Sigmoid colon (tissue), 6 donors: ENCODE measurements at regions not wholly inside any gene's neighbourhood (a gene's known extent, or its start where the extent isn't known, plus 50 kb on each side); places are given as distances from the start of the nearest gene placed in this dataset.

Experiments
- DNase-seq: peaks from one replicate; pipeline ENCODE4 v3.0.0-alpha.2; 2019
- H3K27ac ChIP-seq, 4 donors: fragments of 200-600 bp; sonication (generic); one replicate each; pipeline ENCODE4 v1.5.1; 2016 to 2019; ENCODE audit warnings: mild to moderate bottlenecking in 1 of 4
- H3K27me3 ChIP-seq, 3 donors: fragments of 200-600 bp; sonication (generic); one replicate each; pipeline ENCODE4 v1.5.1; 2019; ENCODE audit warnings: mild to moderate bottlenecking in 1 of 3
- H3K36me3 ChIP-seq, 4 donors: fragments of 200-600 bp; sonication (generic); one replicate each; pipeline ENCODE4 v1.5.1; 2016 to 2019
- H3K4me1 ChIP-seq, 4 donors: fragments of 200-600 bp; sonication (generic); one replicate each; pipeline ENCODE4 v1.5.1; 2017 to 2019
- H3K4me3 ChIP-seq, 4 donors: fragments of 200-600 bp; sonication (generic); one replicate each; pipeline ENCODE4 v1.5.1; 2017 to 2019; ENCODE audit warnings: mild to moderate bottlenecking in 2 of 4, moderate library complexity in 1 of 4
- H3K9me3 ChIP-seq, 4 donors: fragments of 200-600 bp in 3 of 4; sonication (generic) in 3 of 4; one replicate each; pipeline versions ENCODE4 v1.5.1 to v1.6.1; 2013 to 2019
- EP300 ChIP-seq, 4 donors: sonication (generic); formaldehyde crosslinking; IDR thresholded peaks; one replicate each; pipeline ENCODE4 v1.6.1; 2017; ENCODE audit warnings: antibody characterized with exemption in 4 of 4
- POLR2A ChIP-seq, 2 donors: fragments of 450-650 bp; IDR thresholded peaks; one replicate each; pipeline ENCODE4 v1.6.1; 2016; ENCODE audit warnings: antibody characterized with exemption in 2 of 2, mild to moderate bottlenecking in 2 of 2, moderate library complexity in 2 of 2
- POLR2AphosphoS5 ChIP-seq, 4 donors: sonication (generic); formaldehyde crosslinking; IDR thresholded peaks; one replicate each; pipeline ENCODE4 v1.6.1; 2017; ENCODE audit warnings: antibody characterized with exemption in 4 of 4
- WGBS, 2 donors: extraction: QIAGEN DNeasy Blood & Tissue Kit; methylation state at CpG; one replicate each; pipeline ENCODE4 v1.1.7; 2013; 5-methylcytosine and 5-hydroxymethylcytosine counted together
- intact Hi-C: fragments of 100-400 bp; cut with DNase I; formaldehyde crosslinking; loops from one replicate; pipeline ENCODE4 v1.15.1; 2023
- small RNA-seq, 3 donors: library from RNA; depleted of rRNA; stranded (forward); fragments of <200 nt; gene quantifications; one replicate each; pipeline ENCODE3, GENCODE V24; 2016
- TF ChIP-seq, protein P1 (sequence below), 4 experiments: fragments of 450-650 bp in 3 of 4; fragments of 200-600 bp in 1 of 4; IDR thresholded peaks; one replicate each; pipeline ENCODE4 v1.5.1; 2016 to 2019; ENCODE audit warnings: antibody characterized with exemption in 4 of 4, mild to moderate bottlenecking in 3 of 4, moderate library complexity in 2 of 4
- donor health status: healthy with polysubstance abuse.
- donor health status: healthy.

- 82 to 86% methylated on average over 5 of the region's 5 CpGs for WGBS, 2 donors
- Histone ChIP-seq H3K4me1 (no peaks in the 10 kb centered on the region), H3K4me3 (no peak overlapping the region), H3K36me3 (no peaks in the 10 kb centered on the region), H3K27ac (no peak overlapping the region), H3K9me3 (no peaks in the 10 kb centered on the region), H3K27me3 (no peaks in the 10 kb centered on the region)
- TF ChIP-seq EP300 (IDR thresholded peaks at IDR 0.05) (no peak), POLR2A (IDR thresholded peaks at IDR 0.05) (no peak), POLR2AphosphoS5 (IDR thresholded peaks at IDR 0.05) (no peak)
- TF ChIP-seq, protein P1, sequence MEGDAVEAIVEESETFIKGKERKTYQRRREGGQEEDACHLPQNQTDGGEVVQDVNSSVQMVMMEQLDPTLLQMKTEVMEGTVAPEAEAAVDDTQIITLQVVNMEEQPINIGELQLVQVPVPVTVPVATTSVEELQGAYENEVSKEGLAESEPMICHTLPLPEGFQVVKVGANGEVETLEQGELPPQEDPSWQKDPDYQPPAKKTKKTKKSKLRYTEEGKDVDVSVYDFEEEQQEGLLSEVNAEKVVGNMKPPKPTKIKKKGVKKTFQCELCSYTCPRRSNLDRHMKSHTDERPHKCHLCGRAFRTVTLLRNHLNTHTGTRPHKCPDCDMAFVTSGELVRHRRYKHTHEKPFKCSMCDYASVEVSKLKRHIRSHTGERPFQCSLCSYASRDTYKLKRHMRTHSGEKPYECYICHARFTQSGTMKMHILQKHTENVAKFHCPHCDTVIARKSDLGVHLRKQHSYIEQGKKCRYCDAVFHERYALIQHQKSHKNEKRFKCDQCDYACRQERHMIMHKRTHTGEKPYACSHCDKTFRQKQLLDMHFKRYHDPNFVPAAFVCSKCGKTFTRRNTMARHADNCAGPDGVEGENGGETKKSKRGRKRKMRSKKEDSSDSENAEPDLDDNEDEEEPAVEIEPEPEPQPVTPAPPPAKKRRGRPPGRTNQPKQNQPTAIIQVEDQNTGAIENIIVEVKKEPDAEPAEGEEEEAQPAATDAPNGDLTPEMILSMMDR (IDR thresholded peaks at IDR 0.05), result no peak
- DNase-seq, result no peak
- intact Hi-C loops, result no loop called here
Observed at GRCh38 chrX:36947214-36947613, 61.0 kb upstream of the FAM47C start.

DNA sequence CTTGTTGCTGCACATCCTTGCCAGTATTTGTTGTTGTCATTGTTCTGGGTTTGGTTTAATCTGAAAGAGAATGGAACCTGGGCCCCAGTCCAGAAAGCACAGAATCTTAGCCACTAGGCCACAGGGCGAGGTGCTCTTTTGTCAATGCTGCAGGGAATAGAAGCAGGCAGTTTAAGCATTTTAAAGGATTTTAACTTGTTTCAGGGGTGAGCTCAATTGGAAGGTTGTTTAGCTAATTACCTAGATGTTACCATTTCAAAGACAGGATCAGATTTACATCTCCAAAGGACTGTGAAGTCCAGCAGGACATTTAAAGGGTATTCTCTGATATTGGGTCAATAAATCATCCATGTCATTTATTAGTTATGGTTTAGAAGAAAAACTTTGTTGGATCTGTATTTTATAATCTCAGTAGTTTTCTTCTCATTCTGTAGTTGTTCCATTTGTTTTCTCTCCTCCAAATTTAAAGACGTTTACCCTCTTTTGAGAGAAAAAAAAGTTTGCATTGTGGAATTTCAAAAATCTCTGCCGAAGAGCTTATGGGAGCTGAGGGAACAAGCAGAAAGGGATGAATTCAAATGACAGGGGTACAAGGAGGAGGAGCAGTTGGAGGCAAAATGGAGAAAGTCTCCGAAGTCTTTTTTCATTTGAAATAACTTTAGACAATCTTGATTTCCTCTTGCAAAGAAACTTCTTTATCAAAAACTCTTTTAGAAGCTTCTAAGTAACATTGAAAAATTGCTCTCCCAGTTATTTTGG, 57.5 kb upstream of the FAM47C start:
- WGBS, 2 donors, result 41% methylated on average over 4 of the region's 4 CpGs
- Histone ChIP-seq H3K9me3 (no peaks in the 10 kb centered on the region), H3K27me3 (no peaks in the 10 kb centered on the region), H3K27ac (no peak overlapping the region), H3K36me3 (no peaks in the 10 kb centered on the region), H3K4me3 (no peak overlapping the region), H3K4me1 (no peaks in the 10 kb centered on the region)
- TF ChIP-seq EP300 (IDR thresholded peaks at IDR 0.05) (no peak), POLR2AphosphoS5 (IDR thresholded peaks at IDR 0.05) (no peak)
- TF ChIP-seq, protein P1 (IDR thresholded peaks at IDR 0.05), result no peak
- intact Hi-C loops, result no loop called here
- DNase-seq, result no peak

GRCh38 chrX:36957425-36958328, 50.5 kb upstream of the FAM47C start:
- Histone ChIP-seq H3K4me3 (peak overlapping the region in 3 of 4 donors; percentile 21 to 36 (median 34)), H3K36me3 (no peaks in the 10 kb centered on the region), H3K27me3 (peaks cover 0 to 19% (median 11%) of the 10 kb centered on the region in 3 donors), H3K9me3 (no peaks in the 10 kb centered on the region), H3K4me1 (peaks cover 0 to 10% (median 3%) of the 10 kb centered on the region in 4 donors), H3K27ac (no peak overlapping the region)
- DNase-seq, result no peak
- intact Hi-C loops, result no loop called here
- no peak for TF ChIP-seq POLR2AphosphoS5 (IDR thresholded peaks at IDR 0.05)
- TF ChIP-seq POLR2A (IDR thresholded peaks at IDR 0.05), result no peak
- TF ChIP-seq EP300 (IDR thresholded peaks at IDR 0.05), result no peak
- TF ChIP-seq, protein P1 (IDR thresholded peaks at IDR 0.05), result no peak
- WGBS, 2 donors, result 2 to 3% methylated on average over 91 of the region's 91 CpGs

Small RNA genes in the stretch of these regions (small RNA-seq; reads per million reads assigned to genes)
- 0 reads per million in 3 donors for gene BX842568.4
